ENCODE measurements at regions not wholly inside any gene's neighbourhood (a gene's known extent, or its start where the extent isn't known, plus 50 kb on each side); places are given as distances from the start of the nearest gene placed in this dataset.

GRCh38 chr1:229040630-229041358 lies 230.1 kb upstream of the RAB4A start:
- TF ChIP-seq, protein P1, sequence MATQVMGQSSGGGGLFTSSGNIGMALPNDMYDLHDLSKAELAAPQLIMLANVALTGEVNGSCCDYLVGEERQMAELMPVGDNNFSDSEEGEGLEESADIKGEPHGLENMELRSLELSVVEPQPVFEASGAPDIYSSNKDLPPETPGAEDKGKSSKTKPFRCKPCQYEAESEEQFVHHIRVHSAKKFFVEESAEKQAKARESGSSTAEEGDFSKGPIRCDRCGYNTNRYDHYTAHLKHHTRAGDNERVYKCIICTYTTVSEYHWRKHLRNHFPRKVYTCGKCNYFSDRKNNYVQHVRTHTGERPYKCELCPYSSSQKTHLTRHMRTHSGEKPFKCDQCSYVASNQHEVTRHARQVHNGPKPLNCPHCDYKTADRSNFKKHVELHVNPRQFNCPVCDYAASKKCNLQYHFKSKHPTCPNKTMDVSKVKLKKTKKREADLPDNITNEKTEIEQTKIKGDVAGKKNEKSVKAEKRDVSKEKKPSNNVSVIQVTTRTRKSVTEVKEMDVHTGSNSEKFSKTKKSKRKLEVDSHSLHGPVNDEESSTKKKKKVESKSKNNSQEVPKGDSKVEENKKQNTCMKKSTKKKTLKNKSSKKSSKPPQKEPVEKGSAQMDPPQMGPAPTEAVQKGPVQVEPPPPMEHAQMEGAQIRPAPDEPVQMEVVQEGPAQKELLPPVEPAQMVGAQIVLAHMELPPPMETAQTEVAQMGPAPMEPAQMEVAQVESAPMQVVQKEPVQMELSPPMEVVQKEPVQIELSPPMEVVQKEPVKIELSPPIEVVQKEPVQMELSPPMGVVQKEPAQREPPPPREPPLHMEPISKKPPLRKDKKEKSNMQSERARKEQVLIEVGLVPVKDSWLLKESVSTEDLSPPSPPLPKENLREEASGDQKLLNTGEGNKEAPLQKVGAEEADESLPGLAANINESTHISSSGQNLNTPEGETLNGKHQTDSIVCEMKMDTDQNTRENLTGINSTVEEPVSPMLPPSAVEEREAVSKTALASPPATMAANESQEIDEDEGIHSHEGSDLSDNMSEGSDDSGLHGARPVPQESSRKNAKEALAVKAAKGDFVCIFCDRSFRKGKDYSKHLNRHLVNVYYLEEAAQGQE (IDR thresholded peaks at IDR 0.05; ENCODE audit: insufficient read depth in 1 of 2, low read depth in 2 of 2, low read length in 1 of 2): no peak
- TF ChIP-seq, protein P2, sequence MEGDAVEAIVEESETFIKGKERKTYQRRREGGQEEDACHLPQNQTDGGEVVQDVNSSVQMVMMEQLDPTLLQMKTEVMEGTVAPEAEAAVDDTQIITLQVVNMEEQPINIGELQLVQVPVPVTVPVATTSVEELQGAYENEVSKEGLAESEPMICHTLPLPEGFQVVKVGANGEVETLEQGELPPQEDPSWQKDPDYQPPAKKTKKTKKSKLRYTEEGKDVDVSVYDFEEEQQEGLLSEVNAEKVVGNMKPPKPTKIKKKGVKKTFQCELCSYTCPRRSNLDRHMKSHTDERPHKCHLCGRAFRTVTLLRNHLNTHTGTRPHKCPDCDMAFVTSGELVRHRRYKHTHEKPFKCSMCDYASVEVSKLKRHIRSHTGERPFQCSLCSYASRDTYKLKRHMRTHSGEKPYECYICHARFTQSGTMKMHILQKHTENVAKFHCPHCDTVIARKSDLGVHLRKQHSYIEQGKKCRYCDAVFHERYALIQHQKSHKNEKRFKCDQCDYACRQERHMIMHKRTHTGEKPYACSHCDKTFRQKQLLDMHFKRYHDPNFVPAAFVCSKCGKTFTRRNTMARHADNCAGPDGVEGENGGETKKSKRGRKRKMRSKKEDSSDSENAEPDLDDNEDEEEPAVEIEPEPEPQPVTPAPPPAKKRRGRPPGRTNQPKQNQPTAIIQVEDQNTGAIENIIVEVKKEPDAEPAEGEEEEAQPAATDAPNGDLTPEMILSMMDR (IDR thresholded peaks at IDR 0.05): no peak
- TF ChIP-seq POLR2AphosphoS5 (IDR thresholded peaks at IDR 0.05; ENCODE audit: low read depth, low read length): no peak

Data from Panc1 (cell line).